RWPE2 (cell line): ENCODE measurements at regions not wholly inside any gene's neighbourhood (a gene's known extent, or its start where the extent isn't known, plus 50 kb on each side); places are given as distances from the start of the nearest gene placed in this dataset.

Experiments used
- ATAC-seq: fragments of 200-7000 bp; cut with Tn5 transposase; 3 replicates; pipeline ENCODE4 v1.9.1; 2021; ENCODE audit warnings: low read depth
- DNase-seq: peaks from one replicate; pipeline ENCODE4 v3.0.0-alpha.2; 2020; ENCODE audit warnings: low spot score
- H3K27ac ChIP-seq: fragments of 450-650 bp; 2 replicates; pipeline ENCODE4 v1.5.1; 2017; ENCODE audit warnings: mild to moderate bottlenecking; ENCODE audit not compliant: poor library complexity, severe bottlenecking
- H3K27me3 ChIP-seq: fragments of 250-450 bp; sonication (Bioruptor Pico); 2 replicates; pipeline ENCODE4 v1.5.1; 2021; ENCODE audit warnings: mild to moderate bottlenecking, moderate library complexity; ENCODE audit not compliant: insufficient read depth, poor library complexity, severe bottlenecking
- H3K36me3 ChIP-seq: fragments of 250-450 bp; sonication (Bioruptor Pico); 2 replicates; pipeline ENCODE4 v1.5.1; 2020; ENCODE audit warnings: low read depth, mild to moderate bottlenecking, moderate library complexity
- H3K4me1 ChIP-seq: fragments of 250-450 bp; sonication (Bioruptor Pico); 2 replicates; pipeline ENCODE4 v1.5.1; 2021; ENCODE audit warnings: mild to moderate bottlenecking, moderate library complexity; ENCODE audit not compliant: insufficient read depth, poor library complexity, severe bottlenecking
- H3K4me3 ChIP-seq: fragments of 250-450 bp; sonication (Bioruptor Pico); 2 replicates; pipeline ENCODE4 v1.5.1; 2021; ENCODE audit warnings: mild to moderate bottlenecking, moderate library complexity; ENCODE audit not compliant: severe bottlenecking
- H3K9me3 ChIP-seq: fragments of 250-450 bp; sonication (Bioruptor Pico); 2 replicates; pipeline ENCODE4 v1.5.1; 2021; ENCODE audit warnings: mild to moderate bottlenecking, moderate library complexity; ENCODE audit not compliant: severe bottlenecking
- TF ChIP-seq, protein P1 (sequence below): fragments of 450-650 bp; IDR thresholded peaks from one replicate; pipeline ENCODE4 v1.5.1; 2017; ENCODE audit warnings: mild to moderate bottlenecking, moderate library complexity; ENCODE audit not compliant: poor library complexity, severe bottlenecking

DNA sequence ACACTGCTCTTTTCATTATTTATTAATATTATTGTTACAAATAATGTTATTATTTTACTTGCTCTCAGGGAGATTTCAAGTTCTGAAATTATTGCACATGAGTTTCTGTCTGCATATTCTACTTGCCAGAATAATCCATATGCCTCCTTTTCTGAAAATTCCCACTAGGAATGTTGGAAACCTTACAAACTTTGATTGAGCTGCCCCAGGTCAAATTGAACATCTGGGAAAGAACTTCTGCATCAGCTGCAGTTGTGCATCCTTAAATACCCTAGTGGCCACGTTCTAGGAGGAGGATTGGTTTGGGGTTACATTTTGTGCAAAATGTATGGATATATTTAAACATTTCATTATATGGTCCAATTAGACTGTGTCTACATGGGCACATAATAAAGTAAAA lies 1302.7 kb upstream of the PIK3C3 start:
- Histone ChIP-seq H3K27ac (no peak overlapping the region), H3K36me3 (no peaks in the 10 kb centered on the region), H3K27me3 (no peaks in the 10 kb centered on the region), H3K9me3 (no peaks in the 10 kb centered on the region), H3K4me3 (no peak overlapping the region), H3K4me1 (no peaks in the 10 kb centered on the region)
- DNase-seq, result no peak
- no peak for ATAC-seq
- TF ChIP-seq, protein P1, sequence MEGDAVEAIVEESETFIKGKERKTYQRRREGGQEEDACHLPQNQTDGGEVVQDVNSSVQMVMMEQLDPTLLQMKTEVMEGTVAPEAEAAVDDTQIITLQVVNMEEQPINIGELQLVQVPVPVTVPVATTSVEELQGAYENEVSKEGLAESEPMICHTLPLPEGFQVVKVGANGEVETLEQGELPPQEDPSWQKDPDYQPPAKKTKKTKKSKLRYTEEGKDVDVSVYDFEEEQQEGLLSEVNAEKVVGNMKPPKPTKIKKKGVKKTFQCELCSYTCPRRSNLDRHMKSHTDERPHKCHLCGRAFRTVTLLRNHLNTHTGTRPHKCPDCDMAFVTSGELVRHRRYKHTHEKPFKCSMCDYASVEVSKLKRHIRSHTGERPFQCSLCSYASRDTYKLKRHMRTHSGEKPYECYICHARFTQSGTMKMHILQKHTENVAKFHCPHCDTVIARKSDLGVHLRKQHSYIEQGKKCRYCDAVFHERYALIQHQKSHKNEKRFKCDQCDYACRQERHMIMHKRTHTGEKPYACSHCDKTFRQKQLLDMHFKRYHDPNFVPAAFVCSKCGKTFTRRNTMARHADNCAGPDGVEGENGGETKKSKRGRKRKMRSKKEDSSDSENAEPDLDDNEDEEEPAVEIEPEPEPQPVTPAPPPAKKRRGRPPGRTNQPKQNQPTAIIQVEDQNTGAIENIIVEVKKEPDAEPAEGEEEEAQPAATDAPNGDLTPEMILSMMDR, result no peak

DNA sequence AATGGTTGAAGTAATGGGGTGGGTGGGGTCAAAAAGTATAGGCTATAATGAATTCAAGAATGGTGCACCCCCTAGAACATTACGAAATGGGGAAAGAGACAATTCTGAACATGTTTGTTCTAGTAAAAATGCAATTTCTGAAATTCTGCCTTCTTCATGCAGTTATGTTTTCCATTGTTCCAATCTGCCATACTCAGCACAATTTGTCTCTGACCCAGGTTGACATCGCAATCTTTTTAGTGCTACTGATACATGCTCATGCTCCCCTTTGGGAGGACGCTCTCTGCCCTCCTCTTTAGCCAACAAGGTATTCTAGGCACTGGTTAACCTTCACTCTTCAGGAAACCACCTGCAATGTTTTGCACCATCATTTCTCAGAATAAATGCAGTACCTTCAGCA lies 1303.9 kb upstream of the PIK3C3 start:
- no peak overlapping the region for H3K4me3 ChIP-seq

DNA sequence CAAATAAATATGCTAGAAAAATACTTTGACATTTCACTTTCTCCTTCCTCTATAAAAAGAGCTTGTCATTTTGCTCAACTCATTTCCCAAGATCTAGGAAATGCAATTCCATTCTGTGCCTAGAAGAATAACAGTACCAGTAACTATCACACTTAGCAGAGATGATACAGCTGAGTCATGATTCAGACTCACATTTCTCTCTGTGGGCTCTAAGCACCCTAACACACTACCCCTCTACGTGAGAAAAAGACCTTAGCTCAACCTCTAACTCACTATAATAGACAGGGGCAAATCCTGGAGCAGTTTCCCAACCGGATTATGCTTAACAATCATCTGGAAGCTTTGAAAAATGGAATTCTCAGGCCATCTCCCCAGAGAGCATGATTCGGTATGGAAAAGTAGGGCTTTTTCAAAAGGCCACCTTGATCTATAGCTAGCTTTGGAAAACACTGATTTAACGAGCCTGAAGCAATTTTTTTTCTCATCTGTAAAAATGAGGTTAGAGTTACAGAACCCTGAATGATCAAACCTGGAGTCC lies 1312.3 kb upstream of the PIK3C3 start:
- DNase-seq, result no peak
- Histone ChIP-seq H3K27ac (no peak overlapping the region), H3K4me3 (no peak overlapping the region), H3K4me1 (no peaks in the 10 kb centered on the region), H3K36me3 (no peaks in the 10 kb centered on the region), H3K9me3 (no peaks in the 10 kb centered on the region), H3K27me3 (no peaks in the 10 kb centered on the region)
- TF ChIP-seq, protein P1, result no peak
- no peak for ATAC-seq

More for the DNA sequence above, 1303.9 kb upstream of the PIK3C3 start:
- no peak overlapping the region for H3K27ac ChIP-seq
- ATAC-seq (no peak), DNase-seq (no peak)
- H3K9me3 ChIP-seq, result no peaks in the 10 kb centered on the region
- TF ChIP-seq, protein P1, result no peak
- no peaks in the 10 kb centered on the region for H3K4me1 ChIP-seq
- H3K27me3 ChIP-seq, result no peaks in the 10 kb centered on the region
- H3K36me3 ChIP-seq, result no peaks in the 10 kb centered on the region

DNA sequence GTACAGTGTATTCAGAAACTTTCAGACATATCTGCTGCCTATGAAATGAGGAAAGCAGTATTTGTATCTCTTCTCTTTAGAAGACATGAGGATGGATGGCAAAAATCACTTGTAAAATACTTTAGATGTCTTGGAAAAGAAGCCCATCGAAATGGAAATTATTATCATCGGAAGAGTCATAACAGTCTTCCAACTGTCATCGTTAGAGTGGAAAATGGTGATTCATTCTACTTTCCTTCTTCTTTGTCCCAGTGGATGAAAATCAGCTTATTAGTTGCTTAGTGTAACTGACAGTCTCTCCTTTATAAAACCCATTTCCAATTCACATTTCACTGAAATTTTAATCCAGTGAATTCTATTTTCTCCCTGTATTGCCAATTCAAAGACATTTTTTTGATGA lies 1323.7 kb upstream of the PIK3C3 start:
- TF ChIP-seq, protein P1, result no peak
- DNase-seq, result no peak

DNA sequence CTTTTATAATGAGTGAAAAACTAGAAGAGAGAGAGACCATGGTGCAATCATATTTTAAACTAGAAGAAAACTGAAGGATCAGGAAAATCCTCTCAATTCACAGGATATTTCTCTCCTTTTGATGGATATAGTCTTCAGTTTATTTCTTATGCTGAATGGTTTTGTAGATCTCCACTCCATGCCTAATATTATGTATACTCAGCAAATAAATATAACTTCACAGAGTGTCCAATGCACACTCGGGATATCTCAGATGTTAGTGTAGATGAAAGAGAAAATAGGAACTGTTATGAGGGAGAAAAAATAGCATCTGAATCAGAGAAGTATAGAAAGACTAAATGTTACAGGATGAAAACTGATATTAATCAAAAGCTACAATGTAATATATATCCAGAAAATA lies 1324.5 kb upstream of the PIK3C3 start:
- H3K36me3 ChIP-seq, result no peaks in the 10 kb centered on the region
- H3K9me3 ChIP-seq, result no peaks in the 10 kb centered on the region
- H3K4me1 ChIP-seq, result no peaks in the 10 kb centered on the region
- DNase-seq, result no peak
- H3K4me3 ChIP-seq, result no peak overlapping the region
- no peak overlapping the region for H3K27ac ChIP-seq
- TF ChIP-seq, protein P1, result no peak
- ATAC-seq, result no peak
- H3K27me3 ChIP-seq, result no peaks in the 10 kb centered on the region

More for the DNA sequence above, 1323.7 kb upstream of the PIK3C3 start:
- no peaks in the 10 kb centered on the region for H3K9me3 ChIP-seq
- no peaks in the 10 kb centered on the region for H3K27me3 ChIP-seq
- no peak overlapping the region for H3K27ac ChIP-seq
- no peaks in the 10 kb centered on the region for H3K36me3 ChIP-seq
- ATAC-seq, result no peak
- H3K4me1 ChIP-seq, result no peaks in the 10 kb centered on the region
- H3K4me3 ChIP-seq, result no peak overlapping the region
